ENCODE measurements at regions not wholly inside any gene's neighbourhood (a gene's known extent, or its start where the extent isn't known, plus 50 kb on each side); places are given as distances from the start of the nearest gene placed in this dataset.

DNA sequence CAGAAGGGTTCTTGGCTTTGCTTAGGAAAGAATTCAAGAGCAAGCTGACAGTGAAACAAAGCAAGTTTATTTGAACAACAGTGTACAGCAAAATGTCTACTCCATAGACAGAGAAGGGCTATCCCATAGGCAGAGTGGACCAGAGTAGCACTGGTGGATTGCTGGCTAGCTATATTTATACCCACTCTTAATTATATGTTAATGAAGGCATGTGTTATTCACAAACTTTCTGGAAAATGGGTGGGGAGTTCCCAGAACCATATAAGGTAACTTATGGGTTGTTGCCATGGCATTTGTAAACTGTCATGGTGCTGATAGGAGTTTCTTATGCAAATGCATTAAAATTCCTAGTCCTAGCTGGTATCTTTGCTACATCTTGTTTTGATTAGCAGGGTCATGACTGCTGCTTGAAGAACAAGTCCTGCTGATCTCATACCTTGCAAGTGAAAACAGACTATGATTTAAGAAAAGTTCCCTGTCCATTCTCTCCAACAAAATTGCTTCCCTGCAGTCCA, 330.5 kb downstream of the BUD13 start:
- TF ChIP-seq, protein P1, sequence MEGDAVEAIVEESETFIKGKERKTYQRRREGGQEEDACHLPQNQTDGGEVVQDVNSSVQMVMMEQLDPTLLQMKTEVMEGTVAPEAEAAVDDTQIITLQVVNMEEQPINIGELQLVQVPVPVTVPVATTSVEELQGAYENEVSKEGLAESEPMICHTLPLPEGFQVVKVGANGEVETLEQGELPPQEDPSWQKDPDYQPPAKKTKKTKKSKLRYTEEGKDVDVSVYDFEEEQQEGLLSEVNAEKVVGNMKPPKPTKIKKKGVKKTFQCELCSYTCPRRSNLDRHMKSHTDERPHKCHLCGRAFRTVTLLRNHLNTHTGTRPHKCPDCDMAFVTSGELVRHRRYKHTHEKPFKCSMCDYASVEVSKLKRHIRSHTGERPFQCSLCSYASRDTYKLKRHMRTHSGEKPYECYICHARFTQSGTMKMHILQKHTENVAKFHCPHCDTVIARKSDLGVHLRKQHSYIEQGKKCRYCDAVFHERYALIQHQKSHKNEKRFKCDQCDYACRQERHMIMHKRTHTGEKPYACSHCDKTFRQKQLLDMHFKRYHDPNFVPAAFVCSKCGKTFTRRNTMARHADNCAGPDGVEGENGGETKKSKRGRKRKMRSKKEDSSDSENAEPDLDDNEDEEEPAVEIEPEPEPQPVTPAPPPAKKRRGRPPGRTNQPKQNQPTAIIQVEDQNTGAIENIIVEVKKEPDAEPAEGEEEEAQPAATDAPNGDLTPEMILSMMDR (IDR thresholded peaks at IDR 0.05; ENCODE audit: low read depth, low read length) = no peak
- H3K4me3 ChIP-seq (ENCODE audit: low read depth, low read length) = no peak overlapping the region

DNA sequence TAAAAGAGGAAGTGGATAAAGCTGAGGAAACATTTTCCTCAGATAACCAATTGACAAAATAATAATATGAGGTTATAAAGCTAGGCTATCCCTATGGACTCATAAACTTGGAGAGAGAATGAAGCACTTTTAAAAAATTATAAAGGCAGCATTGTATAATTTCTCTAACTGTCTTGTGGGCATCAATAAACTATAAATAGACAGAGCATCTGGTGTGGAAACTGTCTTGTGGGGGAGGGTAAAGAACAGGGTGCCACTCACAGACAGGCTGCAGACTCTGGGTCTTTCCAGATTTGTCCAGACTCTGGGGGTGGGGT, 333.5 kb downstream of the BUD13 start:
- no peak overlapping the region for H3K4me3 ChIP-seq (ENCODE audit: low read depth, low read length)
- TF ChIP-seq, protein P1 (IDR thresholded peaks at IDR 0.05; ENCODE audit: low read depth, low read length) = no peak

DNA sequence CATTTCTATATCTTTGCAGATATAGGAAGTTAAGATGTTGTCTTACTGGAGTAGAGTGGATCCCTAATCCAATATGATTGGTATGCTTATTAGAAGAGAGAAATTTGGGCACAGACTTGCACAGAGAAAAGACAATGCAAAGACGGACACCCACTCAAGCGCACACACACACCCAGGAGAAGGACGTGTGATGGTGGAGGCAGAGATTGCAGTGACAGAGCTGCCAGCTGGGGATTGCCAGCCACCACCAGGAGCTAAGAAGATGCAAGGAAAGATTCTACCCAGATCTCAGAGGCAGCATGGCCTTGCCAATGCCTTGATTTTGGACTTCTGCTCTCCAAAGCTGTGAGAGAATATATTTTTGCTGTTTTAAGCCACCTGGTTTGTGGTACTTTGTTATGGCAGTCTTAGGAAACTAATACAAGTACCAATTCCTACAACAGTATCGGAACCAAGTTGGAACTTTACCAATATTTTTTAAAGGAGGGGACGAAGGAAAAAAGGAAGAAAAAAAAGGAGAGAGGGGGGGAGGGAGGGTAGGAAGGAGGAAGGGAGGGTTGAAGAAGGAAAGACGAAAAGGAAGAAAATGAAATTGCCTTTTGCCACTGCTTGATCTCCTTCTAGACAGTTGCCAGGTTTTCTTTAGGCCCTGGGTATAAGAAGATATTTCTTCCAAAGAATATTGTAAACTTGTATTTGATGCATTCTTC, 334.0 kb downstream of the BUD13 start:
- TF ChIP-seq, protein P1 (IDR thresholded peaks at IDR 0.05; ENCODE audit: low read depth, low read length) = no peak
- no peak overlapping the region for H3K4me3 ChIP-seq (ENCODE audit: low read depth, low read length)

DNA sequence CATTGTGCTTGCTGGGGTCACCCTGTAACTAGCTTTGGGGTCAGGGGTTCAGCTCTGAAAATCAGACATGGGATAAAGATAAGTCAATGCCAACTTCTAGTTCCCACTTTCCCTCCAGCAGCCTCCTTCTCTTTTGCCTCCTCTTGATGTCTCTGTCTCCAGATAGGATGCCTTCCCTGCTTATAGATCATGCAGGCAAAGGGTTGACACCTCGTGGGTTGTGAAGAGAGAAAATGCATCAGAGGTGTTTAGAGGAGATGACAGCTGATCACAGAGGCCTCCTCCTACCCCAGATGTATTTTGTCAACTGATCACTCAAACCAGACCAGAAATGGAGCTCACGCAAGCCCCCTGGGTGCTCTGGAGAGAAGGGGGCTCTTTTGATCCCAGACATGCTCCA, 337.8 kb downstream of the BUD13 start:
- TF ChIP-seq, protein P1 (IDR thresholded peaks at IDR 0.05; ENCODE audit: low read depth, low read length) = no peak
- H3K4me3 ChIP-seq (ENCODE audit: low read depth, low read length) = no peak overlapping the region

DNA sequence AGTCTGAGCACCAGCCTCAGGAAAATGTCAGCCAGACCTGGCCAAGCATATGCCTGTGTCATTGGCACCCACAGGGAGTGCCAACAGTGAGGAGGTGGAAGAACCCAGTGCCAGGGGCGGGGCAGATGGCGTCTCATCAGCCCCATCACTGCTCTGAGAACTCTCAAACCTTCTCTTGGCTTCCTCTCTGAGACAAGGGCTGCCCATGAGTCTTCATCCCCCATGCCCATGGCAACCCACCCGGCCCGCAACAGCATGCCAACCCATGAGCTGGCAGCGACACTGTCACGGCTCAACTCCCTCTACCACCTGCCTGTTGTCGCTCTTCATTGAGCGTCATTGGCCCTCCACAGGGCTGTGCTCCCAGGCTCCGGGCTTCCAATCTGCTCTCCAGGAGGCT, 340.5 kb downstream of the BUD13 start:
- TF ChIP-seq, protein P1 (IDR thresholded peaks at IDR 0.05; ENCODE audit: low read depth, low read length) = no peak
- H3K4me3 ChIP-seq (ENCODE audit: low read depth, low read length) = no peak overlapping the region

DNA sequence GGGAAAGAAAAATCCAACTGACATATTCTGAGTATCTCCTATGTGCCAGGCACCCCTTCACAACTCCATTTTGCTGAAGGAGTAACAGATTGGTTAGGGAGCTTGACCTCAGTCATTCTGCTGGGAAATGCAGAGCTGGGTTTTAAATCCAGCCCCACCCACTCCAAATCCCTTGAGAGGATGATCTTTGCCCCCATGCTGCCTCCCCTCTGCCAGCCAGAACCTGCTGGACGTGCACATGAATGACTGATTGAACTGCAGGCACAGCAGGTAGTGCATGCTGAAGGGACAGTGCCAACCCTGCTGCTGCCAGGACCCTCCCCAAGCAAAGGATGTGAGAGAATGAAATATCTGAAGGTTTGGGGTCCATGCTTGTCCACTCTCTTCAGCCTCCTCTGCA, 340.9 kb downstream of the BUD13 start:
- TF ChIP-seq, protein P1 (IDR thresholded peaks at IDR 0.05; ENCODE audit: low read depth, low read length) = no peak
- no peak overlapping the region for H3K4me3 ChIP-seq (ENCODE audit: low read depth, low read length)

DNA sequence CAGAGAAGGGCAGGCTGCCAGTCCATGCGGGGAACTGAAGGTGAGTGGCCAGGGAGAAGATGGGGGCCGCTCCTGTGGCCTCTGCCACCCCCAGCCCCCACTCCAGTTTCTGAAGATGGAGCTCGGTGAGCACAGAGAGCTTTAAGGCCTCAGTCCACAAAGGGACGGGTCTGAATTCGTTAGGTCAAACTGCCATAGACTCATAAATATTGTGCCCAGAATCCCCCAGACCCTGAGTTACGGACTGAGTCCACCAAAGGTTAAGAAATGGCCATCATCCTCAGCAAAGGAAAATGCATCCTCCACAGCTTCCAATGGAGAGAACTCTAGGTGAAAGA, 344.2 kb downstream of the BUD13 start:
- H3K4me3 ChIP-seq (ENCODE audit: low read depth, low read length) = no peak overlapping the region
- TF ChIP-seq, protein P1 (IDR thresholded peaks at IDR 0.05; ENCODE audit: low read depth, low read length) = no peak
